ENCODE measurements at regions not wholly inside any gene's neighbourhood (a gene's known extent, or its start where the extent isn't known, plus 50 kb on each side); places are given as distances from the start of the nearest gene placed in this dataset.

DNA sequence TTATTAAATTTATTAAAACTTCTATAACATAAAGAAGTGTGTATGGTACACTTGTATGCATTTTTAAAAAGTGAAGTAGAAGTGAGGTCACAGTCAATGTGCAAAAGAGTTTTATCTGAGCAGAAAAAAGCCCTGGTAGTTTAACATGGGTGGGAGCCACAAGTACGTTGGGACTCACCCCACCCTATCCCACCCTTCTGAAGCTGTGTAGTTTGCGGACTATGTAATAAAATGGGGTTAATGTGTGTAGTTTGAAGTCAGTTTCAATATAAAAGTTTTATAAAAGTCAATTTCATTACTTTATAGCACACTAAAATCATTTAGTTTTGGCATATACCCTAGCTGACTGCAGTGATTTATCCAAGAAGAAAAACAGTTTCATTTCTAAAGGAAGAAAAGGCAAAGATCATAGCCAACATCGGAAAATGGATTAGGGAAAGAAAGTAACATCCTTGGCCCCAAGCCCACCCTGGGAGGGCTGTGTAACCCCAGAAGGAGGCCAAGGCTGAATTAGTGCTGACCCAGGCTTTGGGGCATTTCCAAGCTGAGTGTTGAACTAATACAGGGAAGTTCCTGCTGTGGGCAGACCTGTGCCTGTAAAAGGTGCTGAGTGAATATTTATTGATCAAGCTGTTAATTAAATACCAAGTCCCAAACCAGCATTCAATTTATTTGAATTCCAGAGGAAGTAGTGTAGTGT, 398.6 kb upstream of the ADAMTSL1 start:
- no peak for DNase-seq

DNA sequence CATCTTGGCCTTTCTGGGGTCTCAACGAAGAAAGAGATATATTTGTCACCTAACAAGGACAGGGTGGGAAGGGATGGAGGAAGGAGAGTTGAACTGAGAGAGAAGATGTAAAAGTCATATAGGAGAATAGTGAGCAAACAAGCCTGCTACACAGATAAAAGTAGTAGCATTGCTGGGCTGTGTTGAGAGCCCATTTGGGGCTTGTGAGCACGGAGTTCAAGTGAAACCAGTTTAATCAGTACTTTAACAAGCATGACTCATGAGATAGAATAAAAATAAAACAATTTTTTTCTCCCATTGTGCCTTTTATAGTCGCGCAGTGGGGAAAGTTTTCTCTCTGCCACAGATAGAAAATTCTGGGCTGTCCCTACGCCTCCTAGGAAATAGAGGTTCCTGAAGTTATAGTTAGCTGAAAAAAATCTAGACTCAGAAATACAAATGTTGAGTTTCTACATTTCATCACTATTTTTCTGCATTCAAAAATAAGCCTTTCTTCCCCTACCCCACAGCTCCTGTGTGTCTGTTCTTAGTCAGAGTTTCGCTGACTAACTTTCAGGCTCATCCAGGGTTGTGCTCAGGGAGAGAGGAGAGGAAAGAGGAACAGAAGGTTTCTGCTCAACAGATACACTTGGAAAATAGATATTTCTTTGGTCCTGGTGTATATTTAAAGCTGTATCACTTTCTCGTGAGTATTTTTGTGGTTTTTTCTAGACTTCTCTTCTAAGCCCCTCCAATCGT, 395.8 kb upstream of the ADAMTSL1 start:
- no peak for DNase-seq

DNA sequence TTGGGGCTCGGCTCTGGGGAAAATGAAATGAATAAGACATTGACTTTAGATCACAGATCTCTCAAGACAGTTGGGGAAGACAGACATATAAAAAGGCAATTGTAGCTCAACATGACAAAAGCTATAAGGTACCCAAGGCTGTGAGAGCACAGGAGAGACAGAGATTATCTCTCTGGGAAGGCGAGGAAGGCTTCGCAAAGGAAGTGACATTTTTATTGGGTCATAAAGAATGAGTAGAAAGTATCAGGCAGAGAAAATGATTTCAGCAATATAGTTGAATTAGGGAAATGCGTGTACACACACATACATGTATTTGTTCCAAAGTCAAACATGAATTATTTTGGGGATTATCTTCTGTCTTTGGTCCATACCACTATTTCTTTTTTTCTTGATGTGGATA, 381.8 kb upstream of the ADAMTSL1 start:
- no peak for DNase-seq

DNA sequence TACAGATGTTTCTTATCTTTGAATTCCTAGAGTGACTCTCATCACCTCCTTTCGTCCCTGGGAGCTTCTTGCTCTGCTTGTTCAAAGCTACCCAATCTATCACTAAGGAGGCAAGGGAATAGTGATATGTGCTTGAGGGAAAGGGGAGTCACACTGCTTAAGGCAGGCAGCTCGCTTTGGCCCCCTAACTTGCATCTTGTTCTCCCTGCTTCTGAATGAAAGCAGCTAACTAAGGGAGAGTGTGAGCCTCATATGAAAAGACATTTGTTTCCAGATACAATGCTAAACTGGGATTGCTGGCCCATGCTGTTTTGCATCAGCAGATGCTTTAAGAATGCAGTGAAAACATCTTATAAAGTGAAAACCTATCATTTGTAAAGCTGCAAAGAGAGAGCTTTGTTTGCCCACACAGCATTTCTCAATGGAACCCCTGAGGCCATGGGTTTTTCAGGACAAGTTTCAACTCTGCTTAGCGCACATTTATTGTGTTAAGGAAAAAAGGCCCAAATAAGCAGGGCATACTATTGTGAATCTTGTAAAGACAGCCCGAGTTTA, 367.9 kb upstream of the ADAMTSL1 start:
- no peak for DNase-seq

DNA sequence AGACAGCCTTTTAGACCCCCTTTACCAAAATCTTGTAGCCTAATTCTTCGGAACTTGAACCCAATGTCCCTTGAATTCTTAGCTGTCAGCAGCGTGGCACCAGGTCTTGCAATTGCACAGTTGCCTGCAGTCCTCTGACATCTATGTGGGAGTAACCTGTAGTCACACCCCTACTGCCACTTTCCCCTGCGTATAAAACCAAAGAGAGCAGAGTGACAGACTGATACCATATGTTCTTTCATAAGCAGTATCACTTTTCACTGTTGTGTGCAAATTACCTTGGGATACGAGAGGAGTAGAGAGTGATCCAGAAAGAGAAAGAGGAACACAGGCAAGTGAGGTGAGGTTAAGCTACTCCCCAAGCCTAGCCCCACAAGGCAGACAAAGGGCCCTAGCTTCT, 364.3 kb upstream of the ADAMTSL1 start:
- DNase-seq, result no peak

DNA sequence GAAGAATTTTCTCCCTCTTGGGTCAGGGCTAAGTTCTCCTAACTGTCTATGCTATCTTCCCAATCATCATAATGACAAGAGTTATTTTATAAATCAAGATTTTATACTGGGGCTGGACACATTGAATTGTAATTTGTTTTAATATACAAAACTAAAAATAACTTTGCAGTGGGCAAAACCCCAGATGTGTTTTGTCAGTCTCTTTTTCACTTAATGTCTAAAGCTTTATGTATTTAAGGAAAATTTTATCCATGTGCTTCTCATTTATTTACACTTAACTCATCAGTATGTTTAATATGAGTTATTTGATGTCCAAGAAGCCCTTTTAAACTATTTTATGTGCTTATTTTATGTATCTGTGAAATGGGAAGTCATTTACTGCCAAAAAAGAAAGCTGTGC, 362.8 kb upstream of the ADAMTSL1 start:
- DNase-seq, result no peak

DNA sequence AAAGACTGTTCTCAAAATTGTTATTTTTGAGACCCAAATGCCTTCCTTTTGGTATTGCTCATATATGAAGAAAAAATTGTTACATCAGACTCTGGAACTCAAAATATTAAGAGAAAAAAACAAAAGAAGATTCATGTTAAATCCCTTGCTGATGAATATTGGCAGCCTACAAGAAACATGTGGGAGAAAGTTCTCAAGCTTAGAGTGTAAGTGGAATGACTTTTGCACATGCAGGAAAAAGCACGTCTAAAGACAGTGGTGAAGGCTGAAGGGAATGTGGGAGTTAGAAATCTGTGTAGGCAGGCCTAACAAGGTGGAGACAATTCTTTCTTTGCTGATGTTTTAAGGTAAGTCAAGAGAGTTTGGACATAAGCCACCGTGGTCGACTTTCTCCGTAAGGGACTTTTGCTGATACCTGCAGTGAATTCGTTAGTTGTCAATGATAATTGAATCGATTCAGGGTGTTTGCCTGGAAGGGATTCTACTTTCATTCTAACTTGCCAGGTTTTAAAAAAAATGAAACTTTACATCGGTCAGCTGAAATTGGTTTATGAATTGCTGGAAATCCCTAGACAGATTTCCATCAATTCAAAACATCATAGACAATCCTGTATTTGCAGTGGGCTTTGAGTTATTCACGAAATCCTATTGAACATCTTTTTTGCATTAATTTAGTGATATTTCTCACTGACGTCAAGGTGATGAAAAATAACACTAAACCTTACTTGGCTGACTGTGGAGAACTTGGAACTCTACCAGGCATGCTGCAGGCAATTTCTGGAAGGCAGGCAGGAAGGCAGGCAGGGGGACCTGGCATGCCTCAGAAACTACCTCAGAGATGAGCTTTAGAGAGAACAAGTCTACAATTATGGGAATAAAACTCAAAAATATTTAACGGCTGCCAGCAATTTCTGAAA, 359.1 kb upstream of the ADAMTSL1 start:
- no peak for DNase-seq

DNA sequence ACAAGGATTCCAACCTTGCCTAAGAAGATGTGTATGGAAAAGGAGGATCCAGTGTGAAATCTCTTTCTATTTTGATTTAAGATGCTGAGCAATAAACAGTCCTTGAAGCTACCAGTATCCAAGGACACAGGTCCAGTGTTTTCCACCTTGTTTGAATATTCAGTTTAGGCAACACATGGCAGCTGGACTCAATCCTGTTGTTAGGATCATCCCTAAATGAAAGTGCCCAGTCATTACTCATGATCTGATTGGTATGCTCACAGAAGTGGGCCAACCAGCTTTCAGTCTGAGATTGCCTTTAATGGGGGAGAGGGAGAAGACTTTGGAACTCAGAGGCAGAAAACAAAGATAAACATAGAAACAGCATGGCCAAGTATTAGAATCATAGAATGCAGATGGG, 355.7 kb upstream of the ADAMTSL1 start:
- no peak for DNase-seq

DNA sequence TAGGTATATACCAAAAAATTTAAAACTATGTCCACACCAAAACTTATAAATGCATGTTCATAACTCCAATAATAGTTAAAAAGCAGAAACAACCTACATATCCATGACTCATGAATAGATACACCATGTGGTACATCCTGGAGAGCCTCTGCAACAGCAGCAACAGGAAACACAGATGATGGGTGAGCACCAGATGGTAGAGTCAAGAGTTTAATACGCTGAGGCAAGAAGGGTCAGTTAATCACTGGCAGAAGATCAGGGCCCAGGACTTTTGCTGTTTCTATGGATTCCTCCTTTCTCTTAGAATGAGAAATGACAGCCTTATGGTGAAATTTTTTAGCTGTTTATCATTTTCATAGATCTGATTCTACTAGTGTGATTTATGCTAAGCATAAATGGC, 351.8 kb upstream of the ADAMTSL1 start:
- no peak for DNase-seq

DNA sequence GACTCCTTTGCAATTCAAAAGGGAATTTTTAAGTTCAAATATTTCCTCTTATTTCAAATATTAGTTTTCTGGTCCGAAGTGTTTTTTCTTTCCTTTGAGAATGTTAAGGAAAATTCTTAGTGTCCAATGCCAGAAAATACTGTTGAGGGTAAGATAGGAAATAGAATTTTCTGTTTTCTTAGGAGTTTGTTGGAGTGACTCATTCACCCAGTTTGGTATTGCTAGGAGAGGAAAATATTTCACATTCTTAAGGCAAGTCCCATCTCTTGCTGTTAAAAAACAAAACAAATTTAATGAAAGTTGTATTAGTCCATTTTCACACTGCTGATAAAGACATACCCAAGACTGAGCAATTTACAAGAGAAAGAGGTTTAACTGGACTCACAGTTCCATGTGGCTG, 349.2 kb upstream of the ADAMTSL1 start:
- no peak for DNase-seq

DNA sequence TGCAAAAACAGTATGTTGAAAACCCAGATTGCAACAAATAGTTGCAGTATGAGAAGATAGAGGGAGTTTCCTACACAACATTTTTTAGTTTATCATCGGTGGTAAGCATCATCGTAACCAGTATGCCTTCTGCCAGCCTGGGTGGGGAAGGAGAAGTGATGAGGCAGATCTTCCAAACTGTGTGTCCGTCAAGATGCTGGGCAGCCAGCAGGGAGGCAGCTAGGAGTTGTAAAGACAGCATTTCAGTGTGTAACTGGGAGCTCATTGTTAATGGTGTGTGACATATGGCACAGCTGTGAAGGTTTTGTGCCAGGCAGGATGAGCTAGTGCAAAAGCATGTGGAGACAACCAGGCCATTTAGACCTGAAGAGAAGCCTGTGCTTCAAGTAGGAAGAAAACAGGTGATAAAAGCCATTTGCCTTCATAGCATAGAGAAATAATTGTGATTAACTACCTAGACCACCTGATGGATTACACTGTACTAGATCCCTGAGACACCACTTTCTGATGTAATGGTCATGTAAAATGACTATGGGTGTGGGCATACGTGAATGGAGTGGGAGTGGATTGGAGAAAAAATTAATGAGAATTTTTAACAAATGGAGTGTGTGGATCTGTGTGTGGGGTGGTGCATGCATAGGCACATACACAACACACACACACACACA, 347.0 kb upstream of the ADAMTSL1 start:
- no peak for DNase-seq

DNA sequence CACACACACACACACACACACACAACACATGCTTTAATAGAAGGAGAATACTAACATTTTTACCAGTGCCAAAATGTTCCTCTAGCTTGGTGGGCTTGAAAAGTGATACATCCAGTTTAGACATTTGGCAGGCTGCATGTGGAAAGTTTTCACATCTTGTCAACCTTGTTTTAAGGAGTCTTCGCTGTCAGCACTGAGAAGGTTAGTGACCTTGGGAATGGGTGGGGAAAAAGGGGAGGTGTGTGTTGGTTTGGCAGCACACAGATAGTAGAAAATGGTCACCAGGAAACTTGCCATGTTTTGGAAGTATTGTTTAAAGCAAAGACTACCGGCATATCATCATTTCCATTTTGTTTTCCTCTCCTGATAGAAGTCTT, 346.5 kb upstream of the ADAMTSL1 start:
- no peak for DNase-seq

DNA sequence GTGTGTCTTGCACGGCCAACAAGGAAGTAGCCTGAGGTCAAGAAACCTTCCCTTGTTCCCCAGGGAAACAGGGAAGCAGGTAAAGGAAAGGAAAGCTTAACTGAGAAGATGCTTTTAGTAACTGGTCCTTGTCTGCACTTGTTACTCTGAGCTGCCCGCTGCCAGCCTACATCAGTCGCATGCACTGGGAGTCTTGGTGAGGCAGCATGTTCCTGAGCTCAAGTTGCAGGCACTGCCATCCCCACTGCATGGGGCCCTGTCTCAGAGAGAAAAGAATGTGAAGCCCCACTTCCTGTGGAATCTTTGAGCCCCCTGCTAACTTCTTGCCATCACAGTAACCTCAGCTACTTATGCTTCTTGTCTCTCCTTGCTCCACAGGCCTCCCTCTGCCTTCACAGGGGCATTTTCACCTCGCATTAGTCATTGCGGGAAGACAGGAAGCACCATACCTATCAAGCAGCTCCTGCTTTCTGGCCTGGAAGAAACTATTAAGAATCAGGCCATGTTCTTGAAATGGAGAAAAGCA, 344.1 kb upstream of the ADAMTSL1 start:
- DNase-seq, result no peak

DNA sequence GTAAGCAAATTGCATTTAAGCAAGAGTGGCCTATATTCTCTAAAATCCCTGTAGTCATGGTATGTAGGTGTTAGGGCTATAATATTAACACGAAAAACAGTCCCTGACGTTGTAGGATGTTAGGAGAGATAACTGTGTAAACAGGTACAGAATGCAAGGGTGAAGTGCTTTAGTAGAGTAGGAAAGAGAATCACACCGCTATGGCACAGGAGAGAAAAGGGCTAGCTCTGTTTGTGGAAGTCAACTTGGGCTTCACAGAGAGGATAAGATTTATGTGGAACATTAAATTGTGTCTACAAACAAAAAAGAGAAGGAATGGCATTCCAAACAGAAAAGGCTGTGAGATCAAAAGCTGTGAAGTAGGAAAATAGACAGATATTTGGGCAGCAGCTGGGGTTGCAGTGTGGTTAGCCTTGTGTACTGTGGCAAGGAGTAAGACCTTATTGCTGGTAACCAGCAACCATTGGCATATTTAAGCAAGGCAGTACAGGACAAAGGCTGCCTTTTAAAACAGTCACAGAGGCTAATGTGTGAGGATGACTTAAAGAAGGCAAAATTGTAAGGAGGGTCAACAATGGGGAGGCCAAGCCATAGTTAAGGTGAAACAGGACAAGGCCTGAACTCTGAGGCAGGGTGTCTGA, 337.5 kb upstream of the ADAMTSL1 start:
- DNase-seq, result no peak

DNA sequence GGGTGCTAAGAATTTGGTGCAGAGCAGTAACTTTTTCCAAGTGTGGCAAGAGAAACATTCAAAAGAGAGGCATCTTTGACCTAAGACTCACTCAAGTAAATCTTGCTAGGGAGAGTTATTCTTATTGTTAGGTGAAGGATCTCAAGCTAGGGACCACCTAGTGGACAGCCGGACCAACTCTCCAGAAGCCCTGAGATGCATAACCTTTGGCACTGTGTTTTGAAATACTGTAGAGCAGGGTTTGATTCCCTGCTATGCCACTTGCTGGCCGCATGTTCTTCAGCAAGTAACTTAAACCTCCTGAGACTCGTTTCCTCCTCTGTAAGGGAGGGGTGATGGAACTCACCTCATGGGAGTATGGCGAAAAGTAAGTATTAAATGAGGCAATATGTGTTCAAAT, 336.1 kb upstream of the ADAMTSL1 start:
- no peak for DNase-seq

DNA sequence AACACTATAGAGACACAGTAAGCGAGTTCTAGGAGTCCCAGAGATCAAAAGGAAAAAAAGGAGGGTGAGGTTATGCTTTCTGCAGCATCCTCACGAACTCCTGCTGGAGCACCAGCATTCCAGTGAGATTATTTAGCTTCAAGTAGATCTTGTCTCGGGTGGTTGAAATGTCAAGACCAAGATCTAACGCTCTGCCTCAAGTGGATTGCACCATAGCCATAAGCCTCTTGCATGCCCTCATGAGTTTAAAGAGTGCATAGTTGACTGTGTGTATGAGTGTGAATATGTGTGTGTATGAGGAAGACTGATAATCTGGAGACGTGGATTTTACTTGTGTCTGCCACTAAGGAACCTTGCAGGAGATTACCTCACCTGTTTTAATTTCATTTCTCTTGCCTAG, 335.3 kb upstream of the ADAMTSL1 start:
- DNase-seq, result no peak

DNA sequence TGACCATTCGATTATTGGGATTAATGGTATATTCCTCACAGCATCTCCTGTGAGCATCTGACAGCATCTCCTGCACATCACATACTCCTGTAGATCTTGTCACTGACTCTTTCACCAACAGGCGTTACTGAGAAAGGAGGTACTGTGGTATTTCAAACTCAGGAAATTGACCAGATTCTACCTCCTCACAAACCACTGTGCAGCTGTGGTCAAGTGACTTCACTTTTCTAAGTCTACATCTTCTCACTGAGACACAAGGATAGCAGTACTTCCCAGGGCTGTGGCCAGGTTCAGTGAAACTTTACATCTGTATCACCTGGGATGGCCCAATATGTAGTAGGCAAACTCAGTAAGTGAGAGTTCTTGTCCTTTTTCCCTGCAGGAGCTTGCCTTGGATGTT, 332.3 kb upstream of the ADAMTSL1 start:
- no peak for DNase-seq

DNA sequence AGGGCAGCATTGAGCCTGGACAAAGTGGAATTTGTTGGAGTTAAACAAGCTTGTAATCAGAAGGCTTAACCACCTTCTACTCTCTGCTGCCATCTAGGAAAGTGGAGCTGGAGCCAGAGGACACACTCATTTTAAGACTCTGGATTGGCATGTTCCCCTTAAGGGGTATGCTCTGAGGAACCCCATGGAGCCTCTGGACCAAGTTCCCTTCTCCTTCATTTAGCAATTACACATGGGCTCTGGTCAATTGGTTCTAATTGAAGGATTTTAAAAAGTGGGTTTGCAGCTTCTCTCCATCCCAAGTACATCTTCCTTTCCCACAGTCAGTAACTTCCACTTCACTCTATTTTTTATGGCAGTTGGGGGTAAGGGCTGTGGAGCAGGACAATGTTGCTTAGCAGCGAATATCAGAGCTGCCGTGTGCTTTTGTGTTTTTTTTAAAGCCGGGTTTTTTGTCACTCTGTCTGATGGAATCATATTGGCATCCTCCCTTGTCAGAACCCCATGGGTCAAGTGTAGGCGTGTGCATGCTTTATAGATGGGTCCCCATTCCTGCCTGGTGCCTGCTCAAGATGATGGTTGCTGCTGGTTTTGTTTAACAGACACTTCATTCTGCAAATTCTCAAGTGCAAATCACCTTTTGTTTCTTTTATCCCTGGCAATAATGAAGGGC, 330.7 kb upstream of the ADAMTSL1 start:
- DNase-seq, result no peak

DNA sequence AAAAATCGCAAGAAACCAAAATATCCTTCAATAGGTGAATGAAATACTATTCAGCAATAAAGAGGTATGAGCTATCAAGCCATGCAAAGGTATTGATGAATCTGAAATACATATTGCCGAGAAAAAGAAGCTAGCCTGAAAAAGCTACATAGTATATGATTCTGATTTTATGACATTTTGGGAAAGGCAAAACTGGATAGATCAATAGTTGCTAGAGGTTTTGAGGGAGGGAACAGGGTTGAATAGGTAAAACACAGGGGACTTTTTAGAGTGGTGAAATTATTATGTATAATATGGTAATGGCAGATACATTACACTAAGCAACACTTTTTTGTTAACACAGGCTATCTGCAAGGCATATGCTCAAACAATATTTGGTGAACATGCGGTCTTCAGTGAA, 327.6 kb upstream of the ADAMTSL1 start:
- no peak for DNase-seq

DNA sequence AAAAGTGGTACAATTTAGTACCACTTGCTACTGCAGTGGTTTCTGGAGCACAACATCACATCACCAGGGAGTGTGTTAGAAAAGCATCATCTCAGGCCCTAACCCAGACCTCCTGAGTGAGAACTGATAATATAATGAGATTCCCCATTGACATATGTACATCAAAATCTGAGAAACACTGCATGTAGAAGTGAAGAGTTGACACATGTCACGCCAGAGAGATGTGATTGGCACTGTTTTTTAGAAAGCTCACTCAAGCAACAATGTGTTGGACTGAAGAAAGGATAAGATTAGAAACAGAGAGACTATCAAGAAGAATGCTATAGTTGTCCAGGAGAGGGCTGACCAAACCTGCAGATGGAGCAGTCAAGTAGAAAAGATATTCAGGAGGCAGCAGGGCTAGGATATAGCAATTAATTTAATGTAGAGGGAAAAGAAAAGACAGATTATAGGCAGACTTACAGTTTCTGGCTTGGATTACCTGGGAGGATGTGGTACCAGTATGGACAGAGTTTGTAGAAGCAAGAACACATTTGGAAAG, 324.4 kb upstream of the ADAMTSL1 start:
- no peak for DNase-seq

DNA sequence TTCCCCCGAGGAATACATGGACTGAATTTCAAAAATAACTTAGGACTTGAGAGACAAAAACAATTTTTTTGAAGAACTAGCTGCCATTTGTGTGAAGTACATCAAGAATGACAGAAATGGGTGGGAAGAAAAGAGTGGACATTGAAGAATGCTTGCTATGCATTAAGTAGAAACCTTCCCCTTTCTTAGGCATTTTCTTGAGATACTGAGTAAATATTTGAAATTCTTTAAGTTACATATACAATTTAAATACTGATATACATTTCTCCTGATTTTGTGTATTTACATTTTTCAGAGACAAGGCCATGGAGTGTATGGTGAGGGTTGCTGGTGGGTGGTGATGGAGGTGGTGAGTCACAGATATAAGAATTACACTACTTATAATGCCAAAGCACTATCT, 319.3 kb upstream of the ADAMTSL1 start:
- DNase-seq, result no peak
